T-cell (primary cell): ENCODE measurements at regions not wholly inside any gene's neighbourhood (a gene's known extent, or its start where the extent isn't known, plus 50 kb on each side); places are given as distances from the start of the nearest gene placed in this dataset.
A peak's percentile ranks its signal among the peaks of the same experiment; 100 is the strongest.

Experiments
- ATAC-seq, 4 experiments: fragments of 200-7000 bp in 3 of 4; fragments of 150-1000 bp in 1 of 4; cut with Tn5 transposase; replicated peaks in 1 of 4; 1 replicate in 3 of 4; 2 replicates in 1 of 4; pipeline ENCODE4 v1.10.0; 2021; ENCODE audit warnings: moderate library complexity in 3 of 4, mild to moderate bottlenecking in 2 of 4, moderate number of reproducible peaks in 1 of 4
- CTCF ChIA-PET, 2 donors: fragments of 300-600 bp; sonication (Branson Sonifier 250); formaldehyde crosslinking; loops; one replicate each; lab custom pipeline; 2022; ENCODE audit warnings: antibody characterized with exemption in 2 of 2; lab: Charles Lee
- POLR2A ChIA-PET, 2 donors: fragments of 300-600 bp; sonication (Branson Sonifier 250); formaldehyde crosslinking; loops; one replicate each; lab custom pipeline; 2022; ENCODE audit warnings: antibody characterized with exemption in 2 of 2; lab: Charles Lee
- DNase-seq, 35 experiments: peaks; one replicate each; pipeline versions ENCODE4 v3.0.0 to v3.0.0-alpha.2; 2013 to 2023
- H3K27ac ChIP-seq: one replicate; pipeline ENCODE4 v1.5.1; 2013; ENCODE audit warnings: low read length
- H3K27me3 ChIP-seq, 2 experiments: replicated peaks in 1 of 2; 1 replicate in 1 of 2; 2 replicates in 1 of 2; pipeline versions ENCODE4 v1.6.1 to v1.7.0; 2013; ENCODE audit warnings: low read length in 1 of 2, mixed read lengths in 1 of 2; ENCODE audit not compliant: control insufficient read depth in 2 of 2, insufficient read depth in 2 of 2; ENCODE audit errors: extremely low read depth in 1 of 2
- H3K36me3 ChIP-seq, 2 donors: 1 replicate in 1 of 2; 2 replicates in 1 of 2; pipeline versions ENCODE4 v1.6.1 to v1.7.0; 2013; ENCODE audit warnings: low read length in 1 of 2; ENCODE audit not compliant: control insufficient read depth in 2 of 2, insufficient read depth in 1 of 2; ENCODE audit errors: extremely low read depth in 1 of 2
- H3K4me1 ChIP-seq, 2 experiments: 1 replicate in 1 of 2; 2 replicates in 1 of 2; pipeline versions ENCODE4 v1.6.1 to v1.7.0; 2013; ENCODE audit warnings: low read length in 2 of 2, mixed read lengths in 1 of 2; ENCODE audit not compliant: insufficient read depth in 2 of 2, control insufficient read depth in 1 of 2; ENCODE audit errors: extremely low read depth in 1 of 2
- H3K4me3 ChIP-seq, 2 donors: 1 replicate in 1 of 2; 2 replicates in 1 of 2; pipeline versions ENCODE4 v1.5.1 to v1.7.0; 2013; ENCODE audit warnings: mild to moderate bottlenecking in 2 of 2, low read length in 1 of 2, moderate library complexity in 1 of 2; ENCODE audit not compliant: control insufficient read depth in 1 of 2; ENCODE audit errors: extremely low read depth in 1 of 2
- H3K9me3 ChIP-seq: 2 replicates; pipeline ENCODE4 v1.7.0; 2013
- H3K27ac Mint-ChIP-seq, 2 donors: one replicate each; pipeline ENCODE4 v1.8.0; 2020 to 2021; ENCODE audit warnings: mild to moderate bottlenecking in 2 of 2, mixed read lengths in 2 of 2
- H3K27me3 Mint-ChIP-seq, 2 donors: one replicate each; pipeline ENCODE4 v1.8.0; 2021 to 2022; ENCODE audit warnings: mixed read lengths in 2 of 2
- H3K36me3 Mint-ChIP-seq: one replicate; pipeline ENCODE4 v1.8.0; 2021; ENCODE audit warnings: mixed read lengths
- H3K4me1 Mint-ChIP-seq, 3 donors: one replicate each; pipeline ENCODE4 v1.8.0; 2020 to 2022; ENCODE audit warnings: mixed read lengths in 3 of 3, mild to moderate bottlenecking in 1 of 3
- H3K4me3 Mint-ChIP-seq, 3 donors: one replicate each; pipeline ENCODE4 v1.8.0; 2020 to 2022; ENCODE audit warnings: mild to moderate bottlenecking in 3 of 3, mixed read lengths in 3 of 3, moderate library complexity in 3 of 3
- H3K9me3 Mint-ChIP-seq, 3 donors: one replicate each; pipeline ENCODE4 v1.8.0; 2020 to 2022; ENCODE audit warnings: mixed read lengths in 3 of 3
- WGBS: methylation state at CpG from one replicate; pipeline ENCODE4 v1.1.5; 2013; ENCODE audit warnings: missing lambda C conversion rate; ENCODE audit not compliant: insufficient coverage; 5-methylcytosine and 5-hydroxymethylcytosine counted together

- Mint-ChIP-seq H3K4me1 (no peaks in the 10 kb centered on the region), H3K27me3 (peaks cover 2 to 3% of the 10 kb centered on the region in 2 donors), H3K27ac (no peak overlapping the region), H3K4me3 (no peak overlapping the region), H3K9me3 (peaks cover 0 to 7% (median 0%) of the 10 kb centered on the region in 3 donors), H3K36me3 (no peaks in the 10 kb centered on the region)
- CTCF ChIA-PET = no interaction called here
- Histone ChIP-seq H3K27ac (no peak overlapping the region), H3K36me3 (no peaks in the 10 kb centered on the region), H3K4me3 (no peak overlapping the region), H3K4me1 (no peaks in the 10 kb centered on the region), H3K27me3 (no peaks in the 10 kb centered on the region), H3K9me3 (no peaks in the 10 kb centered on the region)
- no CpG with 5 or more reads among the region's 2 CpGs for WGBS
- no peak for DNase-seq
- POLR2A ChIA-PET = interaction anchor here in 1 of 2 donors (0.6 kb wide), 1 partner anchor 366 kb away, joined by 3 read pairs; no protein-coding TSS in a partner anchor
- ATAC-seq = no peak
Measured at GRCh38 chr1:219820551-219820950, 107.8 kb downstream of the SLC30A10 start.

- no peak for ATAC-seq
- H3K27me3 Mint-ChIP-seq = peaks cover 5 to 6% of the 10 kb centered on the region in 2 donors
- peaks cover 0 to 7% (median 0%) of the 10 kb centered on the region in 3 donors for H3K9me3 Mint-ChIP-seq
- no peaks in the 10 kb centered on the region for H3K36me3 Mint-ChIP-seq
- H3K9me3 ChIP-seq = no peaks in the 10 kb centered on the region
- no peaks in the 10 kb centered on the region for H3K4me1 Mint-ChIP-seq
- POLR2A ChIA-PET = no interaction called here
- no peak for DNase-seq
- H3K27ac ChIP-seq = no peak overlapping the region
- WGBS = 100% methylated on average over 1 of the region's 2 CpGs
- no peak overlapping the region for H3K4me3 ChIP-seq
- CTCF ChIA-PET = no interaction called here
- no peaks in the 10 kb centered on the region for H3K27me3 ChIP-seq
- no peak overlapping the region for H3K4me3 Mint-ChIP-seq
- H3K4me1 ChIP-seq = no peaks in the 10 kb centered on the region
- H3K27ac Mint-ChIP-seq = no peak overlapping the region
- H3K36me3 ChIP-seq = no peaks in the 10 kb centered on the region
Measured at GRCh38 chr1:219817914-219818313, 110.4 kb downstream of the SLC30A10 start.

- DNase-seq = no peak
- Histone ChIP-seq H3K9me3 (no peaks in the 10 kb centered on the region), H3K4me1 (no peaks in the 10 kb centered on the region), H3K4me3 (no peak overlapping the region), H3K27me3 (no peaks in the 10 kb centered on the region), H3K27ac (no peak overlapping the region), H3K36me3 (no peaks in the 10 kb centered on the region)
- no peak for ATAC-seq
- POLR2A ChIA-PET = no interaction called here
- WGBS = no CpG with 5 or more reads among the region's 1 CpG
- H3K9me3 Mint-ChIP-seq = no peaks in the 10 kb centered on the region
- H3K4me3 Mint-ChIP-seq = no peak overlapping the region
- peaks cover 4 to 7% of the 10 kb centered on the region in 2 donors for H3K27me3 Mint-ChIP-seq
- CTCF ChIA-PET = no interaction called here
- no peaks in the 10 kb centered on the region for H3K36me3 Mint-ChIP-seq
- no peaks in the 10 kb centered on the region for H3K4me1 Mint-ChIP-seq
- no peak overlapping the region for H3K27ac Mint-ChIP-seq
Measured at GRCh38 chr1:219813294-219813693, 115.1 kb downstream of the SLC30A10 start.

- DNase-seq (peak in 1 of 35 experiments; percentile 1), ATAC-seq (no peak)
- CTCF ChIA-PET = no interaction called here
- Mint-ChIP-seq H3K27me3 (peaks cover 4 to 7% of the 10 kb centered on the region in 2 donors), H3K4me3 (no peak overlapping the region), H3K4me1 (no peaks in the 10 kb centered on the region), H3K36me3 (no peaks in the 10 kb centered on the region), H3K27ac (no peak overlapping the region), H3K9me3 (no peaks in the 10 kb centered on the region)
- Histone ChIP-seq H3K27ac (no peak overlapping the region), H3K27me3 (no peaks in the 10 kb centered on the region), H3K9me3 (no peaks in the 10 kb centered on the region), H3K4me3 (no peak overlapping the region), H3K36me3 (no peaks in the 10 kb centered on the region), H3K4me1 (no peaks in the 10 kb centered on the region)
- WGBS = 19% methylated on average over 3 of the region's 4 CpGs
- POLR2A ChIA-PET = no interaction called here
Measured at GRCh38 chr1:219812491-219813203, 115.7 kb downstream of the SLC30A10 start.

GRCh38 chr1:219812086-219812485 is 116.3 kb downstream of the SLC30A10 start:
- ChIA-PET CTCF (no interaction called here), POLR2A (no interaction called here)
- H3K4me1 ChIP-seq = no peaks in the 10 kb centered on the region
- no peaks in the 10 kb centered on the region for H3K36me3 ChIP-seq
- ATAC-seq = no peak
- no peak overlapping the region for H3K4me3 ChIP-seq
- no peaks in the 10 kb centered on the region for H3K27me3 ChIP-seq
- H3K27ac ChIP-seq = no peak overlapping the region
- no peaks in the 10 kb centered on the region for H3K36me3 Mint-ChIP-seq
- 64% methylated on average over 2 of the region's 4 CpGs for WGBS
- no peak overlapping the region for H3K4me3 Mint-ChIP-seq
- no peaks in the 10 kb centered on the region for H3K9me3 Mint-ChIP-seq
- H3K9me3 ChIP-seq = no peaks in the 10 kb centered on the region
- H3K27ac Mint-ChIP-seq = no peak overlapping the region
- peaks cover 4 to 7% of the 10 kb centered on the region in 2 donors for H3K27me3 Mint-ChIP-seq
- no peaks in the 10 kb centered on the region for H3K4me1 Mint-ChIP-seq
- DNase-seq = no peak

- Histone ChIP-seq H3K36me3 (no peaks in the 10 kb centered on the region), H3K27me3 (no peaks in the 10 kb centered on the region), H3K4me3 (no peak overlapping the region), H3K27ac (no peak overlapping the region), H3K9me3 (no peaks in the 10 kb centered on the region), H3K4me1 (no peaks in the 10 kb centered on the region)
- CTCF ChIA-PET = no interaction called here
- Mint-ChIP-seq H3K4me3 (no peak overlapping the region), H3K9me3 (no peaks in the 10 kb centered on the region), H3K36me3 (no peaks in the 10 kb centered on the region), H3K27me3 (peaks cover 4 to 14% of the 10 kb centered on the region in 2 donors), H3K4me1 (no peaks in the 10 kb centered on the region), H3K27ac (no peak overlapping the region)
- DNase-seq (no peak), ATAC-seq (no peak)
- no CpG with 5 or more reads among the region's 5 CpGs for WGBS
- POLR2A ChIA-PET = no interaction called here
Measured at GRCh38 chr1:219810451-219810850, 117.9 kb downstream of the SLC30A10 start.
